ENCODE measurements at regions not wholly inside any gene's neighbourhood (a gene's known extent, or its start where the extent isn't known, plus 50 kb on each side); places are given as distances from the start of the nearest gene placed in this dataset.

DNA sequence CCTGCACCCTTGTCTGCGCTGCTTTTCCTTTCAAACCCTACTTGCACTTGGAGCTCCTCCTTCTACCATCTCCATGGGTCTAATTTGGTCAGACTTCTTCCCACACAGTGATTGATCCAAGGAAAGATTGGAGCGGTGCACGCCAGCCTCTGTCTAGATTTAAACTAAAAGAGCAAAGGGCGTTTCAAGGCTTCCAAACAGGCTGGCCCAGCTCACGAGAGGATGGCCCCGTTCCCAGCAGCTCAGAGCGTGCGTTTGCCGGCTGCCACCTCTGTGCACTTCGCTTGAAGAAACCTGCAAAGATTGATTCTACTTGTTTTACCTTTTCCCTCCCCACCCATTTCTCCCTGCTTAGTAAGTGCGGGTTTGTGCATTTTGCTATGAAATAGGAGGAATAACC, 78.8 kb upstream of the ALKAL2 start:
- no peak overlapping the region for H3K4me3 ChIP-seq (replicated peaks; ENCODE audit: low read depth, low read length)
- DNase-seq (ENCODE audit: low read depth): no peak
- TF ChIP-seq, protein P1, sequence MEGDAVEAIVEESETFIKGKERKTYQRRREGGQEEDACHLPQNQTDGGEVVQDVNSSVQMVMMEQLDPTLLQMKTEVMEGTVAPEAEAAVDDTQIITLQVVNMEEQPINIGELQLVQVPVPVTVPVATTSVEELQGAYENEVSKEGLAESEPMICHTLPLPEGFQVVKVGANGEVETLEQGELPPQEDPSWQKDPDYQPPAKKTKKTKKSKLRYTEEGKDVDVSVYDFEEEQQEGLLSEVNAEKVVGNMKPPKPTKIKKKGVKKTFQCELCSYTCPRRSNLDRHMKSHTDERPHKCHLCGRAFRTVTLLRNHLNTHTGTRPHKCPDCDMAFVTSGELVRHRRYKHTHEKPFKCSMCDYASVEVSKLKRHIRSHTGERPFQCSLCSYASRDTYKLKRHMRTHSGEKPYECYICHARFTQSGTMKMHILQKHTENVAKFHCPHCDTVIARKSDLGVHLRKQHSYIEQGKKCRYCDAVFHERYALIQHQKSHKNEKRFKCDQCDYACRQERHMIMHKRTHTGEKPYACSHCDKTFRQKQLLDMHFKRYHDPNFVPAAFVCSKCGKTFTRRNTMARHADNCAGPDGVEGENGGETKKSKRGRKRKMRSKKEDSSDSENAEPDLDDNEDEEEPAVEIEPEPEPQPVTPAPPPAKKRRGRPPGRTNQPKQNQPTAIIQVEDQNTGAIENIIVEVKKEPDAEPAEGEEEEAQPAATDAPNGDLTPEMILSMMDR (IDR thresholded peaks at IDR 0.05; ENCODE audit: low read length, missing control alignments): no peak

DNA sequence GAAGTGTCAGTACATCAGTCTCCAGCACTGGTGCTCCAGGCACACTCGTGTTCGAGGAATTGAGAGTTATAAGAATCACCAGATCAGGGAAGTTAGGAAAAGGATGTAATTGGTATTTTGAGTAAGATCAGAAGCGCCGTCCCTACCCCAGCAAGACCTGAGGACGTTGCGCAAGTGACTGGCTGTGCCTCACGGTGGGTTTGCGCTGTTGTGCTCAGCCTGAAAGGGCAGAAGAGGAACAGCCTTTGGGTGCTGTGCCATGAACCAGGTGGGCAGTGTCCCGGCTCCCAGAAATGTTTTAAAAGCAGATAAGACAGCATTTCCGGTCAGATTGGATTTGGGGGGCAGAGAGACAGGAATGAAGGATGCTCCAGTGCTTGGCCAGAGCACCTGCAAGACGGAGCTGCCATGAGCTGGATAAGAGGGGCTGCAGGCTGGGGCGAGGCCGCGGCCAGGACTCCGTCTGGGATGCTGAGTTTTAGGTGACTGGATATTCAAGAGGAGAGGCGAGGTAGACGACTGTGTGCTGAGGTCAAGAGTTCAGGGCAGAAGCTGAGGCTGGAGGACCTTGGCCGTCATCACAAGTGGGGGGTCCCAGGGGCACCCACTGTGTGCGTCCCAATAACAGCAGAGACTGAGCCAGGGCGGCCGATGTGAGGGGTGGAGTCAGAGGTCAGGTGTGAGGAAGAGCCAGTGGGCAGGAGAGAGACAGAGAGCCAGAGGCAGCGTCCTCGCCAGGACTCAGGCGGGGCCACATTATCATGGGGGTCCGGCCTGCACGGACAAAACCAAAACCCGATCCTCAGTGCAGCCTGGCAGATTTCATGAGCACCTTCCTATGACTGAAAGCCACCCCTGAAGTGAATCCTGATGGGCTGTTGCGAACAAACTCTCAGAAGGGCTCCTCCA, 77.7 kb upstream of the ALKAL2 start:
- TF ChIP-seq, protein P1 (IDR thresholded peaks at IDR 0.05; ENCODE audit: low read length, missing control alignments): no peak
- no peak overlapping the region for H3K4me3 ChIP-seq (replicated peaks; ENCODE audit: low read depth, low read length)
- no peak for DNase-seq (ENCODE audit: low read depth)

DNA sequence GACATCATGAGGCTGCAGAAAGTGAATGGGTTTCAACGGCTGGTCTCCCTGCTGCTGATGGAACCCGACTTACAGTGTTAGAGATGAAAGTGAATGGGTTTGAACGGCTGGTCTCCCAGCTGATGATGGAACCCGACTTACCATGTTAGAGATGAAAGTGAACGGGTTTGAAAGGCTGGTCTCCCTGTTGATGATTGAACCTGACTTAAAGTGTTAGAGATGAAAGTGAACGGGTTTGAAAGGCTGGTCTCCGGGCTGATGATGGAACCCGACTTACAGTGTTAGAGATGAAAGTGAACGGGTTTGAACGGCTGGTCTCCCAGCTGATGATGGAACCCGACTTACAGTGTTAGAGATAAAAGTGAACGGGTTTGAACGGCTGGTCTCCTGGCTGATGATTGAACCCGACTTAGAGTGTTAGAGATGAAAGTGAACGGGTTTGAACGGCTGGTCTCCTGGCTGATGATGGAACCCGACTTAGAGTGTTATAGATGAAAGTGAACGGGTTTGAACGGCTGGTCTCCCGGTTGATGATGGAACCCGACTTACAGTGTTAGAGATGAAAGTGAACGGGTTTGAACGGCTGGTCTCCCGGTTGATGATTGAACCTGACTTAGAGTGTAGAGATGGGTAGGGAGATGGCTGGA, 76.1 kb upstream of the ALKAL2 start:
- no peak for DNase-seq (ENCODE audit: low read depth)
- TF ChIP-seq, protein P1 (IDR thresholded peaks at IDR 0.05; ENCODE audit: low read length, missing control alignments): no peak
- no peak overlapping the region for H3K4me3 ChIP-seq (replicated peaks; ENCODE audit: low read depth, low read length)

DNA sequence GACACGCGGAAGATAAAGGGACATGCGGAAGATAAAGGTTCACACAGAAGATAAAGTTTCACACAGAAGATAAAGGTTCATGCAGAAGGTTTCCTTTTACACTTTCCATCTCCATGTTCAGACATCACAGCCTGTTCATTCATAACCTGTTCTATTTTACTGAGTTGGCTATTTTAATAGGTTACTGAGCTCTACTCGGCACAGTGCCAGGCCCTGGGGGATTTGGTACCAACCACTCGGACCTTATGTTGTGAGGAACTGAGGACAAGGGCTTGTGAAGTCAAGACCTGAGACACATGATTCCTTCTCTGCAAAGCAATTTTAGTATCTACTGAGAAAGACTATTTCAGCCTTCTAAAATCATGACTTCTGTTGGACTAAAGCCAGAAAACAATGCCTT, 75.0 kb upstream of the ALKAL2 start:
- TF ChIP-seq, protein P1 (IDR thresholded peaks at IDR 0.05; ENCODE audit: low read length, missing control alignments): no peak
- DNase-seq (ENCODE audit: low read depth): no peak
- H3K4me3 ChIP-seq (replicated peaks; ENCODE audit: low read depth, low read length): no peak overlapping the region

DNA sequence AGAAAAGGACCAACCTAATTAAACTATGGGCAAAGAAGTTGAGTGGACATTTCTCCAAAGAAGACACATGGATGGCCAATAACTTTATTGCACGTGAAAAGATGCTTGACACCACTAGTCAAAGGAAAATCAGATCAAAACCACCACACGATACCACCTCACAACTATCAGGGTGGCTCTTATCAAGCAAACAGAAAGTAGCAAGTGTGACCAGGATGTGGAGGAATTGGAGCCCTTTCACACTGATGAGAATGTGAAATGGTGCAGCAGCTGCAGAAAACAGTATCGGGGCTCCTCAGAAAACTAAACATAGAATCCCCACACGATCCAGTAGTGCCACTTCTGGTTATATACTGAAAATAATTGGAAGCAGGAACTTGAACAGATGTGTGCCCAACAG, 72.2 kb upstream of the ALKAL2 start:
- TF ChIP-seq, protein P1 (IDR thresholded peaks at IDR 0.05; ENCODE audit: low read length, missing control alignments): no peak
- no peak overlapping the region for H3K4me3 ChIP-seq (replicated peaks; ENCODE audit: low read depth, low read length)
- no peak for DNase-seq (ENCODE audit: low read depth)

DNA sequence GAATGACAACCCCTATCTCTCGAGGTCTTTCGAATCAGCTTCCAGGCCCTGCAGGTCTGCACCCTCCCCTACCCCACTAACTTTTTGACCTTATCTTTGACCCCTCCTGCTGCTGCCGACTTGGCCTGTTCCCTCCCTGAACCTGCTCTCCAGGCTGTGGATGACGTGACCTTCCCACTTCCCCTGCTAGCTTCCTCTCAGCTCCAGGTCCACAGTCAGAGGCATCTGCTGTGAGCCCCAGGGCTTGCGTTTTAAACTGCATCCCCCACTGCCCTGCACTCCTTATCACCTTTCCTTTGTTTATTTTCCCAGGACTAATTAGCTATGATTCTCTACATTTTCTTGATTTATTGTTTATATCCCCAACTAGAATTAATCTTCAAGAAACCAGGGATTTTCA, 71.2 kb upstream of the ALKAL2 start:
- no peak overlapping the region for H3K4me3 ChIP-seq (replicated peaks; ENCODE audit: low read depth, low read length)
- TF ChIP-seq, protein P1 (IDR thresholded peaks at IDR 0.05; ENCODE audit: low read length, missing control alignments): no peak
- DNase-seq (ENCODE audit: low read depth): no peak

Measured in fibroblast of pulmonary artery (primary cell).